ENCODE measurements at regions not wholly inside any gene's neighbourhood (a gene's known extent, or its start where the extent isn't known, plus 50 kb on each side); places are given as distances from the start of the nearest gene placed in this dataset.

- no peaks in the 10 kb centered on the region for H3K27me3 ChIP-seq (ENCODE audit: insufficient read depth, low read length)
- H3K36me3 ChIP-seq (ENCODE audit: insufficient read depth, low read length) = no peaks in the 10 kb centered on the region
- no peak overlapping the region for H3K4me3 ChIP-seq (ENCODE audit: low read length)
- no peak overlapping the region for H2AFZ ChIP-seq (ENCODE audit: low read depth, low read length)
- H3K9me3 ChIP-seq (ENCODE audit: low read length) = no peaks in the 10 kb centered on the region
- H3K4me1 ChIP-seq (ENCODE audit: insufficient read depth, low read length) = no peaks in the 10 kb centered on the region
These were observed 463.9 kb upstream of the PCDH7 start for GRCh38 chr4:30256116-30256832.

GRCh38 chr4:30258949-30259348 is 461.2 kb upstream of the PCDH7 start:
- Histone ChIP-seq H3K27me3 (ENCODE audit: insufficient read depth, low read length) (no peaks in the 10 kb centered on the region), H3K4me1 (ENCODE audit: insufficient read depth, low read length) (no peaks in the 10 kb centered on the region), H2AFZ (ENCODE audit: low read depth, low read length) (no peak overlapping the region), H3K4me3 (ENCODE audit: low read length) (no peak overlapping the region), H3K36me3 (ENCODE audit: insufficient read depth, low read length) (no peaks in the 10 kb centered on the region), H3K9me3 (ENCODE audit: low read length) (no peaks in the 10 kb centered on the region)

GRCh38 chr4:30262379-30262778 is 457.8 kb upstream of the PCDH7 start:
- Histone ChIP-seq H3K27me3 (ENCODE audit: insufficient read depth, low read length) (no peaks in the 10 kb centered on the region), H2AFZ (ENCODE audit: low read depth, low read length) (no peak overlapping the region), H3K9me3 (ENCODE audit: low read length) (no peaks in the 10 kb centered on the region), H3K4me3 (ENCODE audit: low read length) (no peak overlapping the region), H3K4me1 (ENCODE audit: insufficient read depth, low read length) (no peaks in the 10 kb centered on the region), H3K36me3 (ENCODE audit: insufficient read depth, low read length) (no peaks in the 10 kb centered on the region)

GRCh38 chr4:30264465-30264864 is 455.7 kb upstream of the PCDH7 start:
- H3K9me3 ChIP-seq (ENCODE audit: low read length) = no peaks in the 10 kb centered on the region
- H3K4me1 ChIP-seq (ENCODE audit: insufficient read depth, low read length) = no peaks in the 10 kb centered on the region
- no peak overlapping the region for H3K4me3 ChIP-seq (ENCODE audit: low read length)
- H2AFZ ChIP-seq (ENCODE audit: low read depth, low read length) = no peak overlapping the region
- H3K27me3 ChIP-seq (ENCODE audit: insufficient read depth, low read length) = no peaks in the 10 kb centered on the region
- no peaks in the 10 kb centered on the region for H3K36me3 ChIP-seq (ENCODE audit: insufficient read depth, low read length)

- Histone ChIP-seq H2AFZ (ENCODE audit: low read depth, low read length) (no peak overlapping the region), H3K36me3 (ENCODE audit: insufficient read depth, low read length) (no peaks in the 10 kb centered on the region), H3K9me3 (ENCODE audit: low read length) (no peaks in the 10 kb centered on the region), H3K4me1 (ENCODE audit: insufficient read depth, low read length) (no peaks in the 10 kb centered on the region), H3K4me3 (ENCODE audit: low read length) (no peak overlapping the region), H3K27me3 (ENCODE audit: insufficient read depth, low read length) (no peaks in the 10 kb centered on the region)
These were observed 454.5 kb upstream of the PCDH7 start for GRCh38 chr4:30265716-30266115.

- Histone ChIP-seq H2AFZ (ENCODE audit: low read depth, low read length) (no peak overlapping the region), H3K4me1 (ENCODE audit: insufficient read depth, low read length) (no peaks in the 10 kb centered on the region), H3K27me3 (ENCODE audit: insufficient read depth, low read length) (no peaks in the 10 kb centered on the region), H3K9me3 (ENCODE audit: low read length) (no peaks in the 10 kb centered on the region), H3K36me3 (ENCODE audit: insufficient read depth, low read length) (no peaks in the 10 kb centered on the region), H3K4me3 (ENCODE audit: low read length) (no peak overlapping the region)
These were observed 451.8 kb upstream of the PCDH7 start for GRCh38 chr4:30268370-30268769.

GRCh38 chr4:30269850-30270249 is 450.3 kb upstream of the PCDH7 start:
- Histone ChIP-seq H3K4me3 (ENCODE audit: low read length) (no peak overlapping the region), H3K36me3 (ENCODE audit: insufficient read depth, low read length) (no peaks in the 10 kb centered on the region), H2AFZ (ENCODE audit: low read depth, low read length) (no peak overlapping the region), H3K27me3 (ENCODE audit: insufficient read depth, low read length) (no peaks in the 10 kb centered on the region), H3K9me3 (ENCODE audit: low read length) (no peaks in the 10 kb centered on the region), H3K4me1 (ENCODE audit: insufficient read depth, low read length) (no peaks in the 10 kb centered on the region)

- Histone ChIP-seq H3K27me3 (ENCODE audit: insufficient read depth, low read length) (no peaks in the 10 kb centered on the region), H2AFZ (ENCODE audit: low read depth, low read length) (no peak overlapping the region), H3K4me1 (ENCODE audit: insufficient read depth, low read length) (no peaks in the 10 kb centered on the region), H3K36me3 (ENCODE audit: insufficient read depth, low read length) (no peaks in the 10 kb centered on the region), H3K9me3 (ENCODE audit: low read length) (no peaks in the 10 kb centered on the region), H3K4me3 (ENCODE audit: low read length) (no peak overlapping the region)
These were observed 438.2 kb upstream of the PCDH7 start for GRCh38 chr4:30281986-30282385.

GRCh38 chr4:30283336-30283735 is 436.8 kb upstream of the PCDH7 start:
- Histone ChIP-seq H3K4me1 (ENCODE audit: insufficient read depth, low read length) (no peaks in the 10 kb centered on the region), H3K36me3 (ENCODE audit: insufficient read depth, low read length) (no peaks in the 10 kb centered on the region), H3K9me3 (ENCODE audit: low read length) (no peaks in the 10 kb centered on the region), H3K27me3 (ENCODE audit: insufficient read depth, low read length) (no peaks in the 10 kb centered on the region), H3K4me3 (ENCODE audit: low read length) (no peak overlapping the region), H2AFZ (ENCODE audit: low read depth, low read length) (no peak overlapping the region)

- no peaks in the 10 kb centered on the region for H3K36me3 ChIP-seq (ENCODE audit: insufficient read depth, low read length)
- no peak overlapping the region for H3K4me3 ChIP-seq (ENCODE audit: low read length)
- no peaks in the 10 kb centered on the region for H3K4me1 ChIP-seq (ENCODE audit: insufficient read depth, low read length)
- no peaks in the 10 kb centered on the region for H3K27me3 ChIP-seq (ENCODE audit: insufficient read depth, low read length)
- no peaks in the 10 kb centered on the region for H3K9me3 ChIP-seq (ENCODE audit: low read length)
- no peak overlapping the region for H2AFZ ChIP-seq (ENCODE audit: low read depth, low read length)
These were observed 425.9 kb upstream of the PCDH7 start for GRCh38 chr4:30294295-30294694.

GRCh38 chr4:30295652-30296051 is 424.5 kb upstream of the PCDH7 start:
- Histone ChIP-seq H2AFZ (ENCODE audit: low read depth, low read length) (no peak overlapping the region), H3K9me3 (ENCODE audit: low read length) (no peaks in the 10 kb centered on the region), H3K4me3 (ENCODE audit: low read length) (no peak overlapping the region), H3K36me3 (ENCODE audit: insufficient read depth, low read length) (no peaks in the 10 kb centered on the region), H3K4me1 (ENCODE audit: insufficient read depth, low read length) (no peaks in the 10 kb centered on the region), H3K27me3 (ENCODE audit: insufficient read depth, low read length) (no peaks in the 10 kb centered on the region)

GRCh38 chr4:30314001-30314400 is 406.2 kb upstream of the PCDH7 start:
- Histone ChIP-seq H2AFZ (ENCODE audit: low read depth, low read length) (no peak overlapping the region), H3K9me3 (ENCODE audit: low read length) (no peaks in the 10 kb centered on the region), H3K36me3 (ENCODE audit: insufficient read depth, low read length) (no peaks in the 10 kb centered on the region), H3K27me3 (ENCODE audit: insufficient read depth, low read length) (no peaks in the 10 kb centered on the region), H3K4me1 (ENCODE audit: insufficient read depth, low read length) (no peaks in the 10 kb centered on the region), H3K4me3 (ENCODE audit: low read length) (no peak overlapping the region)

- Histone ChIP-seq H2AFZ (ENCODE audit: low read depth, low read length) (no peak overlapping the region), H3K4me1 (ENCODE audit: insufficient read depth, low read length) (peaks cover 2% of the 10 kb centered on the region), H3K36me3 (ENCODE audit: insufficient read depth, low read length) (no peaks in the 10 kb centered on the region), H3K9me3 (ENCODE audit: low read length) (peaks cover 3% of the 10 kb centered on the region), H3K4me3 (ENCODE audit: low read length) (no peak overlapping the region), H3K27me3 (ENCODE audit: insufficient read depth, low read length) (no peaks in the 10 kb centered on the region)
These were observed 389.1 kb upstream of the PCDH7 start for GRCh38 chr4:30330894-30331652.

All from neuron (in vitro differentiated cells).